ENCODE measurements at regions not wholly inside any gene's neighbourhood (a gene's known extent, or its start where the extent isn't known, plus 50 kb on each side); places are given as distances from the start of the nearest gene placed in this dataset.

GRCh38 chr2:237258615-237259014, 155.3 kb downstream of the COL6A3 start:
- no peaks in the 10 kb centered on the region for H3K9me3 Mint-ChIP-seq (ENCODE audit: unreplicated experiment)
- TF ChIP-seq CTCF (IDR thresholded peaks at IDR 0.05; ENCODE audit: unreplicated experiment), result no peak
- H3K4me3 Mint-ChIP-seq (ENCODE audit: unreplicated experiment), result no peak overlapping the region
- peaks cover 2% of the 10 kb centered on the region for H3K27me3 Mint-ChIP-seq (ENCODE audit: unreplicated experiment)
- peaks cover 7% of the 10 kb centered on the region for H3K4me1 Mint-ChIP-seq (ENCODE audit: unreplicated experiment)
- no peak for DNase-seq (ENCODE audit: low spot score)
- no peaks in the 10 kb centered on the region for H3K36me3 Mint-ChIP-seq (ENCODE audit: low read depth, unreplicated experiment)
- H3K27ac Mint-ChIP-seq (ENCODE audit: unreplicated experiment), result no peak overlapping the region

- Mint-ChIP-seq H3K27ac (ENCODE audit: unreplicated experiment) (no peak overlapping the region), H3K36me3 (ENCODE audit: low read depth, unreplicated experiment) (no peaks in the 10 kb centered on the region), H3K4me3 (ENCODE audit: unreplicated experiment) (no peak overlapping the region), H3K27me3 (ENCODE audit: unreplicated experiment) (peaks cover 2% of the 10 kb centered on the region), H3K9me3 (ENCODE audit: unreplicated experiment) (no peaks in the 10 kb centered on the region), H3K4me1 (ENCODE audit: unreplicated experiment) (peaks cover 7% of the 10 kb centered on the region)
- no peak for TF ChIP-seq CTCF (IDR thresholded peaks at IDR 0.05; ENCODE audit: unreplicated experiment)
- DNase-seq (ENCODE audit: low spot score), result no peak
These were observed 154.8 kb downstream of the COL6A3 start for GRCh38 chr2:237259201-237259600.

DNA sequence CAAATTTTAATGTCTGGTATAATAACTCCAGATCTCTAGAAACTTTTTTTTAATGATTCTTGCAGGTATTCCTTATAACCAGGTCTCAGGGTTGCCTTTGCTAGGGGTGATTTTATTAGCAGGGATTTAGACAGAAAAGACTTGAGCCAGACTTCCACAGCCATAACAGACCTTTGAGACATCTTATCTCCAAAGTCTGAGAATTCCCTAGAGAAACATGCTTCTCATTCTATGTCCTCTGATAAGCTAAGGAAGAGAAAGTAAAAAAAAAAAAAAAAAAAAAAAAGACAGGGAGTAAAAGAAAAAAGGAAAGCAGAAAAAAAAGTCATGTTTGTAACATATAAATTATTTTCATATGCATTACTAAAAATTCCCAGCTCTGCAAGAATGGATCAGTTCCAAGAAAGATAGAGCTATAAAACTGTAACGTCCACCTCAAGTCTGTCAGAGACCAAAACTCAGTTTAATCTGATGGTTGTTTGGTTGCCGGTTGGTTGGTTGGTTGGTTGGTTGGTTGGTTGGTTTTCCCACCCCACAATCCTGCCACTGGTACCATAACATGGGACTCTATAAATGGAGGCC, 153.8 kb downstream of the COL6A3 start:
- no peak for DNase-seq (ENCODE audit: low spot score)
- H3K4me3 Mint-ChIP-seq (ENCODE audit: unreplicated experiment), result no peak overlapping the region
- TF ChIP-seq CTCF (IDR thresholded peaks at IDR 0.05; ENCODE audit: unreplicated experiment), result no peak
- no peaks in the 10 kb centered on the region for H3K36me3 Mint-ChIP-seq (ENCODE audit: low read depth, unreplicated experiment)
- H3K27ac Mint-ChIP-seq (ENCODE audit: unreplicated experiment), result no peak overlapping the region
- H3K4me1 Mint-ChIP-seq (ENCODE audit: unreplicated experiment), result peaks cover 7% of the 10 kb centered on the region
- peaks cover 2% of the 10 kb centered on the region for H3K27me3 Mint-ChIP-seq (ENCODE audit: unreplicated experiment)
- no peaks in the 10 kb centered on the region for H3K9me3 Mint-ChIP-seq (ENCODE audit: unreplicated experiment)

DNA sequence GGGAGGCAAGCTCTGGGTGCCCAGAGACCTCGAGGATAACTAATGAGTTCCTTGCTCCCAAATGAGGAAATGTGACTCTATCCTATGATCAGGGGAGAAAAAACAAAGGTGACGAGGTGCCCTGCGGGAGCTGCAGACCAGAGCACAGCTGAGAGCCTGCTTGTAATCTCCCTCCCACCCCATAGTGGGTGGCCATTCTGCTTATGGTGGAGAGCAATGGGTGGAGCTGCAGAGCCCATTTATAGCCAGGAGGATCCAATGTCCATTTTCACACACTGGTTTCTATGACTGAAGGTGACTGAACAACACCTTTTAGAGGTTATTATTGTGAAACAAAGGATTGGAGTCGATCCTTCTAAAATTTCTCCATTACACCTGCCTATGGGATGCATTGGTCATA, 153.3 kb downstream of the COL6A3 start:
- H3K27me3 Mint-ChIP-seq (ENCODE audit: unreplicated experiment), result peaks cover 2% of the 10 kb centered on the region
- no peak overlapping the region for H3K27ac Mint-ChIP-seq (ENCODE audit: unreplicated experiment)
- H3K36me3 Mint-ChIP-seq (ENCODE audit: low read depth, unreplicated experiment), result no peaks in the 10 kb centered on the region
- peaks cover 7% of the 10 kb centered on the region for H3K4me1 Mint-ChIP-seq (ENCODE audit: unreplicated experiment)
- no peak for TF ChIP-seq CTCF (IDR thresholded peaks at IDR 0.05; ENCODE audit: unreplicated experiment)
- H3K4me3 Mint-ChIP-seq (ENCODE audit: unreplicated experiment), result no peak overlapping the region
- no peak for DNase-seq (ENCODE audit: low spot score)
- no peaks in the 10 kb centered on the region for H3K9me3 Mint-ChIP-seq (ENCODE audit: unreplicated experiment)

- H3K4me3 Mint-ChIP-seq (ENCODE audit: unreplicated experiment), result no peak overlapping the region
- H3K4me1 Mint-ChIP-seq (ENCODE audit: unreplicated experiment), result peaks cover 7% of the 10 kb centered on the region
- H3K9me3 Mint-ChIP-seq (ENCODE audit: unreplicated experiment), result no peaks in the 10 kb centered on the region
- H3K27me3 Mint-ChIP-seq (ENCODE audit: unreplicated experiment), result peaks cover 2% of the 10 kb centered on the region
- H3K36me3 Mint-ChIP-seq (ENCODE audit: low read depth, unreplicated experiment), result no peaks in the 10 kb centered on the region
- DNase-seq (ENCODE audit: low spot score), result no peak
- H3K27ac Mint-ChIP-seq (ENCODE audit: unreplicated experiment), result no peak overlapping the region
- TF ChIP-seq CTCF (IDR thresholded peaks at IDR 0.05; ENCODE audit: unreplicated experiment), result no peak
These were observed 152.6 kb downstream of the COL6A3 start for GRCh38 chr2:237261327-237261726.

Data from endothelial cell (in vitro differentiated cells).